K562 (cell line): ENCODE measurements at regions not wholly inside any gene's neighbourhood (a gene's known extent, or its start where the extent isn't known, plus 50 kb on each side); places are given as distances from the start of the nearest gene placed in this dataset.
A peak's percentile ranks its signal among the peaks of the same experiment; 100 is the strongest.

ENCODE experiments used
- FOXP1 ChIP-seq: sonication (generic); formaldehyde crosslinking; IDR thresholded peaks from 2 replicates; pipeline ENCODE4 v1.8.0; 2022; ENCODE audit warnings: mild to moderate bottlenecking, missing genetic modification reagents
- GTF2F1 ChIP-seq: IDR thresholded peaks from 2 replicates; pipeline ENCODE4 v1.6.1; 2011; ENCODE audit warnings: low read depth, low read length, improper control_type of control experiment
- HDAC2 ChIP-seq: fragments of 450-650 bp; IDR thresholded peaks from 2 replicates; pipeline ENCODE4 v1.6.1; 2016; ENCODE audit warnings: mild to moderate bottlenecking
- HMBOX1 ChIP-seq: sonication (generic); IDR thresholded peaks from 2 replicates; pipeline ENCODE4 v1.6.1; 2016
- HSF4 ChIP-seq: fragments of 250-450 bp; sonication (Bioruptor Pico); IDR thresholded peaks from 2 replicates; pipeline ENCODE4 v2.1.2; 2022; ENCODE audit warnings: mild to moderate bottlenecking, moderate library complexity, borderline replicate concordance
- KLF16 ChIP-seq: IDR thresholded peaks from 2 replicates; pipeline ENCODE4 v1.6.1; 2016; ENCODE audit warnings: antibody characterized with exemption
- LEF1 ChIP-seq: fragments of 450-650 bp; IDR thresholded peaks from 2 replicates; pipeline ENCODE4 v1.6.1; 2016; ENCODE audit warnings: mild to moderate bottlenecking
- MAFK ChIP-seq: IDR thresholded peaks from 2 replicates; pipeline ENCODE4 v1.6.1; 2011; ENCODE audit warnings: low read length, improper control_type of control experiment
- MCM5 ChIP-seq: fragments of 450-650 bp; IDR thresholded peaks from 2 replicates; pipeline ENCODE4 v1.6.1; 2016; ENCODE audit warnings: low read depth
- MEF2D ChIP-seq: conservative IDR thresholded peaks from 2 replicates; pipeline ENCODE4 v1.6.1; 2016; ENCODE audit warnings: low read depth, missing genetic modification characterization, missing compliant biosample characterization
- NR2C2 ChIP-seq, 2 experiments: fragments of 200-800 bp in 1 of 2; sonication (Bioruptor generic) in 1 of 2; sonication (generic) in 1 of 2; formaldehyde crosslinking in 1 of 2; IDR thresholded peaks; 2 replicates each; pipeline versions ENCODE4 v1.6.1 to v1.8.0; 2016 to 2022; ENCODE audit warnings: mild to moderate bottlenecking in 1 of 2, missing compliant biosample characterization in 1 of 2, missing genetic modification characterization in 1 of 2, missing genetic modification reagents in 1 of 2
- POLR2G ChIP-seq: fragments of 200-400 bp; formaldehyde crosslinking; IDR thresholded peaks from 2 replicates; pipeline ENCODE4 v1.6.1; 2017; ENCODE audit warnings: low read depth, mild to moderate bottlenecking, antibody characterized with exemption, low read length, moderate library complexity
- PPARD ChIP-seq: fragments of 250-450 bp; sonication (Bioruptor Pico); IDR thresholded peaks from 2 replicates; pipeline ENCODE4 v1.8.0; 2022; ENCODE audit warnings: inconsistent platforms, mild to moderate bottlenecking, moderate library complexity
- RBM17 ChIP-seq: fragments of 200-400 bp; formaldehyde crosslinking; IDR thresholded peaks from 2 replicates; pipeline ENCODE4 v1.6.1; 2017; ENCODE audit warnings: low read depth, mild to moderate bottlenecking, low read length, borderline replicate concordance
- RFX5 ChIP-seq: IDR thresholded peaks from 2 replicates; pipeline ENCODE4 v1.6.1; 2011; ENCODE audit warnings: low read depth, mild to moderate bottlenecking, improper control_type of control experiment, low read length
- SIN3B ChIP-seq: fragments of 450-650 bp; IDR thresholded peaks from 2 replicates; pipeline ENCODE4 v1.6.1; 2017; ENCODE audit warnings: low read depth, mild to moderate bottlenecking, moderate library complexity
- SMAD1 ChIP-seq: fragments of 150-350 bp; IDR thresholded peaks from 2 replicates; pipeline ENCODE4 v1.6.1; 2014; ENCODE audit warnings: low read length, low read depth; ENCODE audit not compliant: partially characterized antibody
- ZFP36 ChIP-seq: fragments of 150-350 bp; IDR thresholded peaks from 2 replicates; pipeline ENCODE4 v1.6.1; 2018; ENCODE audit warnings: low read length, low read depth; ENCODE audit not compliant: partially characterized antibody
- ZFX ChIP-seq: sonication (generic); formaldehyde crosslinking; IDR thresholded peaks from 2 replicates; pipeline ENCODE4 v1.8.0; 2022; ENCODE audit warnings: mild to moderate bottlenecking, missing genetic modification reagents, moderate library complexity
- ZNF239 ChIP-seq: fragments of 250-450 bp; sonication (Bioruptor Pico); IDR thresholded peaks from 2 replicates; pipeline ENCODE4 v1.4.0; 2020; ENCODE audit warnings: mild to moderate bottlenecking
- ZNF436 ChIP-seq: fragments of 250-450, 450-650 bp; sonication (Bioruptor Pico); formaldehyde crosslinking; IDR thresholded peaks from 2 replicates; pipeline ENCODE4 v1.7.0; 2020; ENCODE audit warnings: mild to moderate bottlenecking
- ZNF444 ChIP-seq: fragments of 250-450 bp; sonication (Bioruptor Pico); IDR thresholded peaks from 2 replicates; pipeline ENCODE4 v1.4.0; 2020; ENCODE audit warnings: mild to moderate bottlenecking, moderate library complexity
- ZNF57 ChIP-seq: fragments of 450-650 bp; formaldehyde crosslinking; IDR thresholded peaks from 2 replicates; pipeline ENCODE4 v1.4.0; 2020; ENCODE audit warnings: mild to moderate bottlenecking, moderate library complexity
- ZNF740 ChIP-seq, 3 experiments: fragments of 200-800 bp in 1 of 3; sonication (Bioruptor generic) in 1 of 3; sonication (generic) in 1 of 3; formaldehyde crosslinking in 1 of 3; IDR thresholded peaks; 2 replicates each; pipeline versions ENCODE4 v1.6.1 to v1.8.0; 2016 to 2022; ENCODE audit warnings: mild to moderate bottlenecking in 2 of 3, missing compliant biosample characterization in 2 of 3, missing genetic modification characterization in 2 of 3, missing genetic modification reagents in 1 of 3
- TF ChIP-seq, protein P1 (sequence below): fragments of 250-450 bp; sonication (Bioruptor Pico); IDR thresholded peaks from 2 replicates; pipeline ENCODE4 v1.5.0; 2020; ENCODE audit warnings: mild to moderate bottlenecking

- TF ChIP-seq HMBOX1 (peak; percentile 92), HDAC2 (peak; percentile 68), SIN3B (0 out of 2 replicates have a peak, but pooled peaks have one; percentile 8), MAFK (0 out of 2 replicates have a peak, but pooled peaks have one; percentile 25), POLR2G (no peak), MCM5 (no peak), ZNF740 (CRISPR knock-in tag; IDR thresholded peaks at IDR 0.05) (no peak), ZNF740 (tag; IDR thresholded peaks at IDR 0.05) (no peak), ZNF436 (CRISPR knock-in tag) (no peak), MEF2D (tag) (peak; percentile 57; the same call in 1 of the 2 replicates), ZNF239 (CRISPR knock-in tag) (peak; percentile 66), LEF1 (peak; percentile 70), RFX5 (no peak), GTF2F1 (no peak), ZFP36 (no peak), ZFX (no peak), SMAD1 (no peak), PPARD (CRISPR knock-in tag) (no peak), NR2C2 (CRISPR knock-in tag; IDR thresholded peaks at IDR 0.05) (0 out of 2 replicates have a peak, but pooled peaks have one; percentile 51), NR2C2 (tag; IDR thresholded peaks at IDR 0.05) (peak; percentile 98), ZNF57 (CRISPR knock-in tag) (no peak), FOXP1 (CRISPR knock-in tag) (no peak), HSF4 (CRISPR knock-in tag) (peak; percentile 26; the same call in 1 of the 2 replicates), ZNF444 (peak; percentile 78), KLF16 (peak; percentile 69; the same call in 1 of the 2 replicates), RBM17 (no peak)
- TF ChIP-seq, protein P1, sequence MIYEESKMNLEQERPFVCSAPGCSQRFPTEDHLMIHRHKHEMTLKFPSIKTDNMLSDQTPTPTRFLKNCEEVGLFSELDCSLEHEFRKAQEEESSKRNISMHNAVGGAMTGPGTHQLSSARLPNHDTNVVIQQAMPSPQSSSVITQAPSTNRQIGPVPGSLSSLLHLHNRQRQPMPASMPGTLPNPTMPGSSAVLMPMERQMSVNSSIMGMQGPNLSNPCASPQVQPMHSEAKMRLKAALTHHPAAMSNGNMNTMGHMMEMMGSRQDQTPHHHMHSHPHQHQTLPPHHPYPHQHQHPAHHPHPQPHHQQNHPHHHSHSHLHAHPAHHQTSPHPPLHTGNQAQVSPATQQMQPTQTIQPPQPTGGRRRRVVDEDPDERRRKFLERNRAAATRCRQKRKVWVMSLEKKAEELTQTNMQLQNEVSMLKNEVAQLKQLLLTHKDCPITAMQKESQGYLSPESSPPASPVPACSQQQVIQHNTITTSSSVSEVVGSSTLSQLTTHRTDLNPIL (CRISPR knock-in tag): no peak
Observed at GRCh38 chr11:86193297-86194095, 51.1 kb upstream of the EED start (continued).
